H1 (cell line): ENCODE measurements at regions not wholly inside any gene's neighbourhood (a gene's known extent, or its start where the extent isn't known, plus 50 kb on each side); places are given as distances from the start of the nearest gene placed in this dataset.

ENCODE experiments used
- CTCF ChIA-PET: fragments of 300-600 bp; sonication (Branson Sonifier 250); formaldehyde crosslinking; loops from one replicate; lab custom pipeline; 2021; ENCODE audit not compliant: partially characterized antibody; lab: Charles Lee
- POLR2A ChIA-PET: fragments of 300-600 bp; sonication (Branson Sonifier 250); formaldehyde crosslinking; loops from one replicate; lab custom pipeline; 2021; ENCODE audit warnings: inconsistent platforms; ENCODE audit not compliant: partially characterized antibody; lab: Charles Lee
- DNase-seq, 2 experiments: peaks; one replicate each; pipeline versions ENCODE4 v3.0.0 to v3.0.0-alpha.2; 2010 to 2022; ENCODE audit warnings: low spot score in 2 of 2, low read depth in 1 of 2, mixed read lengths in 1 of 2
- FAIRE-seq: peaks from 2 replicates; lab custom pipeline; 2011; peaks lifted over from hg19 to GRCh38; lab: Jason Lieb, UNC
- H2AFZ ChIP-seq: 2 replicates; pipeline ENCODE4 v1.8.1; 2012; ENCODE audit warnings: low read length, inconsistent platforms
- H2AK5ac ChIP-seq: 2 replicates; pipeline ENCODE4 v1.6.1; 2013; ENCODE audit warnings: low read depth, low read length
- H2BK120ac ChIP-seq: replicated peaks from 2 replicates; pipeline ENCODE3; 2013; ENCODE audit warnings: low read depth, low read length, inconsistent platforms
- H2BK12ac ChIP-seq: 2 replicates; pipeline ENCODE4 v1.6.1; 2013; ENCODE audit warnings: low read depth, low read length
- H2BK15ac ChIP-seq: 2 replicates; pipeline ENCODE4 v1.6.1; 2013; ENCODE audit warnings: low read length
- H2BK20ac ChIP-seq: 2 replicates; pipeline ENCODE4 v1.6.1; 2013; ENCODE audit warnings: low read length
- H2BK5ac ChIP-seq: 2 replicates; pipeline ENCODE4 v1.6.1; 2013; ENCODE audit warnings: low read depth, low read length
- H3K14ac ChIP-seq: 2 replicates; pipeline ENCODE4 v1.6.1; 2013; ENCODE audit warnings: inconsistent platforms; ENCODE audit not compliant: insufficient read length
- H3K18ac ChIP-seq: 2 replicates; pipeline ENCODE4 v1.6.1; 2013; ENCODE audit warnings: low read length; ENCODE audit errors: extremely low read depth
- H3K23ac ChIP-seq: 2 replicates; pipeline ENCODE4 v1.6.1; 2013; ENCODE audit warnings: inconsistent platforms; ENCODE audit not compliant: insufficient read length
- H3K23me2 ChIP-seq: 2 replicates; pipeline ENCODE4 v1.6.1; 2013; ENCODE audit warnings: low read depth, low read length
- H3K27ac ChIP-seq: 2 replicates; pipeline ENCODE4 v1.6.1; 2011; ENCODE audit warnings: low read depth, low read length, inconsistent platforms
- H3K27me3 ChIP-seq, 4 experiments: replicated peaks in 1 of 4; 1 replicate in 1 of 4; 2 replicates in 3 of 4; pipeline versions ENCODE4 v1.6.1 to v1.8.1; 2011 to 2013; ENCODE audit warnings: low read length in 3 of 4, mild to moderate bottlenecking in 3 of 4, inconsistent platforms in 2 of 4, mixed read lengths in 2 of 4, moderate library complexity in 1 of 4; ENCODE audit not compliant: control insufficient read depth in 3 of 4, insufficient read depth in 3 of 4; ENCODE audit errors: extremely low read depth in 1 of 4
- H3K36me3 ChIP-seq, 4 experiments: 2 replicates each; pipeline versions ENCODE4 v1.6.1 to v1.8.1; 2011 to 2013; ENCODE audit warnings: mild to moderate bottlenecking in 4 of 4, low read length in 3 of 4, moderate library complexity in 2 of 4, control low read depth in 1 of 4, inconsistent platforms in 1 of 4; ENCODE audit not compliant: insufficient read depth in 4 of 4, control insufficient read depth in 2 of 4
- H3K4ac ChIP-seq: replicated peaks from 2 replicates; pipeline ENCODE3; 2013; ENCODE audit warnings: low read length, low read depth, mixed read lengths, inconsistent platforms; ENCODE audit not compliant: insufficient read length
- H3K4me1 ChIP-seq, 4 experiments: replicated peaks in 1 of 4; 1 replicate in 1 of 4; 2 replicates in 3 of 4; pipeline versions ENCODE4 v1.6.1 to v1.8.1; 2011 to 2013; ENCODE audit warnings: low read length in 3 of 4, inconsistent platforms in 2 of 4, mixed read lengths in 1 of 4; ENCODE audit not compliant: insufficient read depth in 4 of 4, control insufficient read depth in 3 of 4
- H3K4me2 ChIP-seq, 2 experiments: 2 replicates each; pipeline versions ENCODE4 v1.6.1 to v1.8.1; 2011 to 2013; ENCODE audit warnings: low read depth in 2 of 2, low read length in 2 of 2, control low read depth in 1 of 2, inconsistent platforms in 1 of 2, mild to moderate bottlenecking in 1 of 2; ENCODE audit not compliant: insufficient read depth in 1 of 2
- H3K4me3 ChIP-seq, 4 experiments: fragments of 200-600, 300-600 bp in 1 of 4; sonication (generic), shearing (Covaris generic), sonication (Bioruptor Twin) in 1 of 4; 2 replicates each; pipeline versions ENCODE4 v1.5.1 to v1.8.1; 2011 to 2016; ENCODE audit warnings: low read length in 4 of 4, low read depth in 3 of 4, control low read depth in 2 of 4, inconsistent platforms in 2 of 4, mild to moderate bottlenecking in 2 of 4, mixed read lengths in 1 of 4, moderate library complexity in 1 of 4; ENCODE audit not compliant: insufficient read depth in 2 of 4; ENCODE audit errors: extremely low read depth in 1 of 4
- H3K56ac ChIP-seq: replicated peaks from 2 replicates; pipeline ENCODE3; 2013; ENCODE audit warnings: low read depth, mild to moderate bottlenecking, mixed read lengths, low read length, inconsistent platforms; ENCODE audit not compliant: insufficient read length
- H3K79me1 ChIP-seq: 2 replicates; pipeline ENCODE4 v1.6.1; 2013; ENCODE audit warnings: low read depth, low read length, control low read depth
- H3K79me2 ChIP-seq, 2 experiments: 2 replicates each; pipeline versions ENCODE4 v1.6.1 to v1.8.1; 2012 to 2013; ENCODE audit warnings: low read length in 2 of 2, mild to moderate bottlenecking in 2 of 2, inconsistent platforms in 1 of 2; ENCODE audit not compliant: insufficient read depth in 2 of 2, control insufficient read depth in 1 of 2
- H3K9ac ChIP-seq, 4 experiments: replicated peaks in 1 of 4; 1 replicate in 1 of 4; 2 replicates in 3 of 4; pipeline versions ENCODE4 v1.6.1 to v1.8.1; 2011 to 2013; ENCODE audit warnings: low read depth in 3 of 4, low read length in 3 of 4, control low read depth in 2 of 4, mild to moderate bottlenecking in 2 of 4, moderate library complexity in 2 of 4, inconsistent platforms in 1 of 4; ENCODE audit errors: extremely low read depth in 1 of 4
- H3K9me3 ChIP-seq, 2 experiments: 2 replicates each; pipeline versions ENCODE4 v1.6.1 to v1.8.1; 2012 to 2013; ENCODE audit warnings: mild to moderate bottlenecking in 2 of 2, moderate library complexity in 2 of 2, control low read depth in 1 of 2, inconsistent platforms in 1 of 2, low read depth in 1 of 2, low read length in 1 of 2, mixed read lengths in 1 of 2; ENCODE audit not compliant: insufficient read depth in 2 of 2
- H4K20me1 ChIP-seq, 2 experiments: replicated peaks in 1 of 2; 2 replicates each; pipeline versions ENCODE3 to v1.8.1; 2011 to 2013; ENCODE audit warnings: inconsistent platforms in 2 of 2, low read length in 2 of 2, mild to moderate bottlenecking in 1 of 2; ENCODE audit not compliant: insufficient read depth in 2 of 2, control insufficient read depth in 1 of 2
- H4K5ac ChIP-seq: 2 replicates; pipeline ENCODE4 v1.6.1; 2013; ENCODE audit warnings: low read length, low read depth, mixed read lengths, inconsistent platforms; ENCODE audit not compliant: insufficient read length
- H4K8ac ChIP-seq: 2 replicates; pipeline ENCODE4 v1.8.0; 2013; ENCODE audit warnings: mild to moderate bottlenecking, moderate library complexity, low read length, inconsistent platforms; ENCODE audit not compliant: insufficient read depth; ENCODE audit errors: extremely low read depth
- H4K91ac ChIP-seq: replicated peaks from 2 replicates; pipeline ENCODE3; 2013; ENCODE audit warnings: low read length, mixed read lengths, inconsistent platforms; ENCODE audit not compliant: insufficient read length
- BCL11A ChIP-seq, 2 experiments: IDR thresholded peaks; one replicate each; pipeline ENCODE4 v1.6.1; 2011; ENCODE audit warnings: low read depth in 2 of 2, low read length in 2 of 2, mild to moderate bottlenecking in 2 of 2
- BRCA1 ChIP-seq: IDR thresholded peaks from 2 replicates; pipeline ENCODE4 v1.6.1; 2012; ENCODE audit warnings: low read depth, low read length, improper control_type of control experiment
- KDM4A ChIP-seq: IDR thresholded peaks from one replicate; pipeline ENCODE4 v1.7.1; 2012; ENCODE audit warnings: low read depth, mild to moderate bottlenecking, moderate library complexity, low read length, inconsistent platforms; ENCODE audit not compliant: severe bottlenecking
- MAFK ChIP-seq: IDR thresholded peaks from 2 replicates; pipeline ENCODE4 v1.6.1; 2012; ENCODE audit warnings: low read depth, mild to moderate bottlenecking, improper control_type of control experiment, low read length
- RAD21 ChIP-seq, 2 experiments: IDR thresholded peaks in 1 of 2; conservative IDR thresholded peaks in 1 of 2; 2 replicates each; pipeline ENCODE4 v1.6.1; 2011; ENCODE audit warnings: low read depth in 2 of 2, low read length in 2 of 2, improper control_type of control experiment in 1 of 2, inconsistent platforms in 1 of 2, mild to moderate bottlenecking in 1 of 2, moderate library complexity in 1 of 2
- RFX5 ChIP-seq: IDR thresholded peaks from 2 replicates; pipeline ENCODE4 v1.6.1; 2011; ENCODE audit warnings: low read depth, low read length, improper control_type of control experiment, borderline replicate concordance
- SIN3A ChIP-seq, 2 experiments: IDR thresholded peaks in 1 of 2; conservative IDR thresholded peaks in 1 of 2; 2 replicates each; pipeline ENCODE4 v1.6.1; 2011 to 2012; ENCODE audit warnings: low read length in 2 of 2, improper control_type of control experiment in 1 of 2, low read depth in 1 of 2, mild to moderate bottlenecking in 1 of 2
- SP1 ChIP-seq: IDR thresholded peaks from 2 replicates; pipeline ENCODE4 v1.6.1; 2011; ENCODE audit warnings: low read depth, low read length
- TAF1 ChIP-seq: IDR thresholded peaks from 2 replicates; pipeline ENCODE4 v1.6.1; 2011; ENCODE audit warnings: mild to moderate bottlenecking, low read depth, low read length
- TBP ChIP-seq: IDR thresholded peaks from 2 replicates; pipeline ENCODE4 v1.6.1; 2011; ENCODE audit warnings: low read depth, low read length, improper control_type of control experiment
- WGBS, 2 experiments: shearing (Covaris generic) in 1 of 2; methylation state at CpG; one replicate each; pipeline versions ENCODE4 v1.1.6 to v1.1.7; 2013 to 2015; ENCODE audit warnings: low lambda C conversion rate in 2 of 2, mixed read lengths in 2 of 2, inconsistent platforms in 1 of 2, low coverage in 1 of 2, missing lambda C conversion rate in 1 of 2; ENCODE audit not compliant: insufficient replicate concordance in 2 of 2, insufficient coverage in 1 of 2, insufficient read length in 1 of 2; ENCODE audit errors: extremely low coverage in 1 of 2, missing lambda C conversion rate in 1 of 2; 5-methylcytosine and 5-hydroxymethylcytosine counted together

DNA sequence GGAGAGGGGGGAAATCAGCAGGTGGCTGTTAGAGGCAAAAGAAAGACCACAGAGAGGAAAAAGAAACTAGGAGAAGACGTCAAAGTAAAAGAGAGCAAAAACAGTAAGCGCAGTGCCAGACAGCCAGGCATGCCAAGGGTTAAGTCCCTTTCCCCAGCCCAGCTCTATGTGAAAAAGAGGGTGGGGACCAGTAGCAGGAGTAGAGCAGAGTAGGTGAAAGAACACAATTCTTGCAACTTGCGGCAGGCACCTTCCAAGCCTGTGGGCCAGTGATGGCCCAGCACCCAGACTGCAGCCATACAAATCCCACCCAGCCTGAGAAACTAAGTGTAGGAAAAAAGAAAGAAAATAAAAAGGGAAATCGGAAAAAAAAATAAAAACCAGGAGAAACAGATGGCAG is 64.2 kb upstream of the ZNF85 start:
- no peak overlapping the region for H4K91ac ChIP-seq
- no peak overlapping the region for H2BK15ac ChIP-seq
- POLR2A ChIA-PET, result interaction anchor here (0.9 to 1.4 kb wide), 2 partner anchors 48 to 64 kb away, joined by 3 to 4 read pairs; partner anchors contain the start of gene ZNF85
- FAIRE-seq (peak; percentile 63), DNase-seq (peak in 1 of 2 experiments; percentile 52)
- H3K14ac ChIP-seq, result no peak overlapping the region
- H3K23me2 ChIP-seq, result no peaks in the 10 kb centered on the region; the same call in 1 of the 2 replicates
- no peak overlapping the region for H4K5ac ChIP-seq
- no peak overlapping the region for H3K4ac ChIP-seq
- no peak overlapping the region for H2AK5ac ChIP-seq
- H3K27ac ChIP-seq, result no peak overlapping the region
- CTCF ChIA-PET, result interaction anchor here (0.8 kb wide), 1 partner anchor 90 kb away, joined by 3 read pairs; no protein-coding TSS in a partner anchor
- H4K20me1 ChIP-seq, result no peaks in the 10 kb centered on the region
- no peaks in the 10 kb centered on the region for H3K79me2 ChIP-seq
- no peaks in the 10 kb centered on the region for H3K79me1 ChIP-seq
- H3K4me3 ChIP-seq, result peak overlapping the region in 2 of 4 experiments; percentile 2 to 47; a peak in 3 of 8 replicates
- peaks cover 0 to 2% (median 0%) of the 10 kb centered on the region in 4 experiments; a peak in 3 of 7 replicates for H3K4me1 ChIP-seq
- H3K36me3 ChIP-seq, result no peaks in the 10 kb centered on the region
- H2BK5ac ChIP-seq, result no peak overlapping the region
- 37% methylated on average over 4 of the region's 4 CpGs; no CpG with 5 or more reads in 1 of the 2 experiments for WGBS, 2 experiments
- no peak overlapping the region for H2BK12ac ChIP-seq
- H2BK20ac ChIP-seq, result no peak overlapping the region
- no peak overlapping the region; the same call in 1 of the 2 replicates for H4K8ac ChIP-seq
- H3K23ac ChIP-seq, result no peak overlapping the region
- TF ChIP-seq SP1, result 0 out of 2 replicates have a peak, but pooled peaks have one; percentile 39
- no peak for TF ChIP-seq RFX5
- TF ChIP-seq RAD21 (IDR thresholded peaks at IDR 0.05 in 1 of 2, conservative IDR thresholded peaks at IDR 0.05 in 1 of 2; ENCODE audit: low read depth in 2 of 2, low read length in 2 of 2), result 0 out of 4 replicates have a peak, but pooled peaks of 1 of the 2 experiments have one; percentile 1
- TF ChIP-seq BCL11A (IDR thresholded peaks at IDR 0.05; ENCODE audit: low read depth in 2 of 2, low read length in 2 of 2), result no peak
- no peak for TF ChIP-seq BRCA1
- 0 out of 4 replicates have a peak, but pooled peaks of 1 of the 2 experiments have one; percentile 32 for TF ChIP-seq SIN3A (conservative IDR thresholded peaks at IDR 0.05 in 1 of 2, IDR thresholded peaks at IDR 0.05 in 1 of 2; ENCODE audit: low read depth in 1 of 2, low read length in 2 of 2)
- TF ChIP-seq TAF1, result 0 out of 2 replicates have a peak, but pooled peaks have one; percentile 30
- TF ChIP-seq KDM4A, result no peak
- no peak for TF ChIP-seq MAFK
- TF ChIP-seq TBP, result 0 out of 2 replicates have a peak, but pooled peaks have one; percentile 17
- peaks cover 2 to 4% of the 10 kb centered on the region in 2 experiments; a peak in 1 of 4 replicates for H3K9me3 ChIP-seq
- no peaks in the 10 kb centered on the region for H3K27me3 ChIP-seq
- peak overlapping the region; percentile 34 to 49 for H3K4me2 ChIP-seq
- no peak overlapping the region for H3K56ac ChIP-seq
- no peak overlapping the region for H2BK120ac ChIP-seq
- H3K18ac ChIP-seq, result no peak overlapping the region
- H2AFZ ChIP-seq, result peak overlapping the region; percentile 57; the same call in 1 of the 2 replicates
- no peak overlapping the region for H3K9ac ChIP-seq
